Mammary epithelial cell (primary cell): ENCODE measurements at regions not wholly inside any gene's neighbourhood (a gene's known extent, or its start where the extent isn't known, plus 50 kb on each side); places are given as distances from the start of the nearest gene placed in this dataset.

Experiments
- CTCF ChIP-seq, 2 donors: IDR thresholded peaks in 1 of 2; conservative IDR thresholded peaks in 1 of 2; 2 replicates each; pipeline ENCODE4 v1.5.1; 2011 to 2012; ENCODE audit warnings: inconsistent platforms in 2 of 2, low read length in 2 of 2, mild to moderate bottlenecking in 2 of 2, control low read depth in 1 of 2, low read depth in 1 of 2; ENCODE audit not compliant: insufficient read depth in 1 of 2; ENCODE audit errors: extremely low read depth in 1 of 2
- EZH2 ChIP-seq: IDR thresholded peaks from 2 replicates; pipeline ENCODE4 v1.6.1; 2012; ENCODE audit warnings: low read length, inconsistent platforms, borderline replicate concordance

DNA sequence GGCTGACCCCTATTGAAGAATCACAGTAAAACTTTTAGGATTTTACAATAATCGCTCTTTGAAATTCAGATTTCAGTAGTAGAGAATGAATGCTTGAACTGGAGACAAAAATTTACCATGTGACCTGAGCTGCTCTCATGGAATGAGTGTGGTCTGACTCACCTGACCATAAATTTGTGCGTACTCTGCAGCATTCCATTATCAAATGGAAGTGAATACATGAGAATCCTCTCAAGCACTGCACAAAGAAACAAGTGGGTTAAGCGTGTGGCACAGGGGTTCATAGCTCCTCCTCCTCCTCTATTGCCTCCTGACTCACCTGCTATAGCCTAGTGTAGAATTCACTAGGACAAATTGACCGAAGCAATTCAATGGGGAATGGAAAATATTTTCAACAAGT lies 269.8 kb upstream of the CDH9 start:
- TF ChIP-seq CTCF (conservative IDR thresholded peaks at IDR 0.05 in 1 of 2, IDR thresholded peaks at IDR 0.05 in 1 of 2; ENCODE audit: extremely low read depth in 1 of 2, insufficient read depth in 1 of 2, low read depth in 1 of 2, low read length in 2 of 2) = no peak
- no peak for TF ChIP-seq EZH2
